Fibroblast of lung (primary cell): ENCODE measurements at regions not wholly inside any gene's neighbourhood (a gene's known extent, or its start where the extent isn't known, plus 50 kb on each side); places are given as distances from the start of the nearest gene placed in this dataset.

ENCODE experiments used
- DNase-seq, 2 donors: peaks; one replicate each; pipeline versions ENCODE4 v3.0.0 to v3.0.0-alpha.2; 2010; ENCODE audit warnings: low read depth in 2 of 2
- H2AFZ ChIP-seq: 2 replicates; pipeline ENCODE4 v1.5.1; 2012; ENCODE audit warnings: low read length, control low read depth, inconsistent platforms
- H3K27ac ChIP-seq: 2 replicates; pipeline ENCODE4 v1.5.1; 2011; ENCODE audit warnings: low read length, control low read depth; ENCODE audit not compliant: insufficient read depth
- H3K27me3 ChIP-seq: 2 replicates; pipeline ENCODE4 v1.5.1; 2011; ENCODE audit warnings: mild to moderate bottlenecking, low read length; ENCODE audit not compliant: control insufficient read depth, insufficient read depth
- H3K36me3 ChIP-seq: 2 replicates; pipeline ENCODE4 v1.5.1; 2011; ENCODE audit warnings: low read length; ENCODE audit not compliant: control insufficient read depth, insufficient read depth
- H3K4me1 ChIP-seq: 2 replicates; pipeline ENCODE4 v1.5.1; 2011; ENCODE audit warnings: low read length; ENCODE audit not compliant: control insufficient read depth, insufficient read depth; ENCODE audit errors: extremely low read depth
- H3K4me2 ChIP-seq: 2 replicates; pipeline ENCODE4 v1.5.1; 2011; ENCODE audit warnings: low read length, control low read depth; ENCODE audit not compliant: insufficient read depth; ENCODE audit errors: extremely low read depth
- H3K4me3 ChIP-seq, 4 experiments: fragments of 200-600 bp in 1 of 4; sonication (generic) in 1 of 4; replicated peaks in 1 of 4; 2 replicates each; pipeline ENCODE4 v1.5.1; 2011 to 2016; ENCODE audit warnings: low read length in 4 of 4, low read depth in 3 of 4, mild to moderate bottlenecking in 3 of 4, control low read depth in 2 of 4, inconsistent platforms in 1 of 4, mixed read lengths in 1 of 4; ENCODE audit not compliant: insufficient read depth in 1 of 4; ENCODE audit errors: control extremely low read depth in 1 of 4
- H3K79me2 ChIP-seq: 2 replicates; pipeline ENCODE4 v1.5.1; 2012; ENCODE audit warnings: mild to moderate bottlenecking, low read length, inconsistent platforms; ENCODE audit not compliant: control insufficient read depth, insufficient read depth
- H3K9ac ChIP-seq: 2 replicates; pipeline ENCODE4 v1.5.1; 2011; ENCODE audit warnings: mild to moderate bottlenecking, low read length, control low read depth; ENCODE audit not compliant: insufficient read depth
- H3K9me3 ChIP-seq: 2 replicates; pipeline ENCODE4 v1.5.1; 2012; ENCODE audit warnings: low read depth, low read length; ENCODE audit not compliant: control insufficient read depth, insufficient read depth
- H4K20me1 ChIP-seq: 2 replicates; pipeline ENCODE4 v1.5.1; 2011; ENCODE audit warnings: low read length; ENCODE audit not compliant: control insufficient read depth, insufficient read depth; ENCODE audit errors: extremely low read depth
- CTCF ChIP-seq, 2 donors: IDR thresholded peaks in 1 of 2; conservative IDR thresholded peaks in 1 of 2; 1 replicate in 1 of 2; 2 replicates in 1 of 2; pipeline ENCODE4 v1.5.1; 2011 to 2012; ENCODE audit warnings: low read length in 2 of 2, control low read depth in 1 of 2, inconsistent platforms in 1 of 2, low read depth in 1 of 2, mild to moderate bottlenecking in 1 of 2
- EZH2 ChIP-seq: IDR thresholded peaks from 2 replicates; pipeline ENCODE4 v1.5.1; 2012; ENCODE audit warnings: low read length, control low read depth, mild to moderate bottlenecking; ENCODE audit errors: missing control alignments

DNA sequence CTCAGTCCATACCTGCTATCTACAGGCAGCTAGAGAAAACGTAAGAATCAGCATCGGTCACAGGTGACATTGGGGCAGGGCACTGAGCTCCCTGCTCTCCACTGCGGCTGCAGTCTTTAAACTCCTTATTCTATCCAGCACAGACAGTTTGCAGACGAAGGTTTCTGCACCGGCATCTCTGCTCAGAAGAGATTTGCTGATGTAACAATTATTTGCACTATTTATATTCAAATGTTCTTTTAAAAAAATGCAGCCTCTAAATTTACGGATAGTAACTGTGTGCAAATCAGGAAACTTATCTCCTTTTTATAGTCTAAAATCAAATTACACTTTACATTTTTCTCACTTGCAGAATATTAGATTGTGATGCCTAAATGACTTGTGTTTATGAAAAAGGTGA lies 671.0 kb downstream of the VRK1 start:
- Histone ChIP-seq H3K36me3 (no peaks in the 10 kb centered on the region), H3K27me3 (no peaks in the 10 kb centered on the region), H4K20me1 (no peaks in the 10 kb centered on the region), H3K9me3 (no peaks in the 10 kb centered on the region), H3K27ac (no peak overlapping the region), H3K9ac (no peak overlapping the region), H2AFZ (no peak overlapping the region), H3K4me3 (no peak overlapping the region), H3K4me1 (no peaks in the 10 kb centered on the region), H3K4me2 (no peak overlapping the region), H3K79me2 (no peaks in the 10 kb centered on the region)
- no peak for DNase-seq
- no peak for TF ChIP-seq CTCF (conservative IDR thresholded peaks at IDR 0.05 in 1 of 2, IDR thresholded peaks at IDR 0.05 in 1 of 2; ENCODE audit: low read depth in 1 of 2, low read length in 2 of 2)
- no peak for TF ChIP-seq EZH2

DNA sequence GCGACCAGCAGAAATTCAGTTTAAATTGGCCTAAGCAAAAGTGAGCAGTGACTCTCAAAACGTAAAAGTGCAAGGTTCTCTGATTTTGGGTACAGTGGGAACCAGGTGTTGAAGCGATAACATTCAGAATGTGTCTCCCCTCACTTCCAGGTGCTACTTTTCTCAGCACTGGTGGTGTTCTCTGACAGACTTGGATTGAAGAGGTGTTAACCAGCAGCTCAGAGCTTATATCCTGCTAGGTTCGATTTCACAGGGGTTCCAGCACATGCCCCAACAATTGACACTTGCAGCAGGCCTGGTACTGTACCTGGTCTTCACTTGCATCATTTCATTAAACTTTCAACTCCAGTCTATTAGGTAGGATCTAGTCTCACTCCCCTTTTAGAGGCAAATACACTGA lies 680.2 kb downstream of the VRK1 start:
- DNase-seq: no peak
- no peak for TF ChIP-seq CTCF (conservative IDR thresholded peaks at IDR 0.05 in 1 of 2, IDR thresholded peaks at IDR 0.05 in 1 of 2; ENCODE audit: low read depth in 1 of 2, low read length in 2 of 2)

DNA sequence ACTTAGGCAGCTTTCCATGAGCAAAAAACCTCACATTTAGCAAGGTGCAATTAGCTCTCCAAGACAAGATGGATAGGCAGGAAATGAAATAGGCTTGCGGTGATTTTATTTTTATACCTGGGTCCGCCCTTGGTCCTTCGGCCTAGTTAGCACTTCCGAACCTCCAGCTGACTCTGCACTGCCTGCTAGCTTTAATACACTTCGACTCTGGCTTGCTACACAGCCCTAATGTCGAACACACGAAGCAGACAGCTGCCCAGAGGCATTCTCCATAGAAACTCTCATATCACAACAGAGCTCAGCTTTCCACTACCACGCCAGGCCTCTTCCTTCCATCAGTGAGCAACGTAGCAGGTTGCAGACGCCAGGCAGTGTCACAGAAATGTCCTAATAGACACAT lies 688.0 kb downstream of the VRK1 start:
- no peak overlapping the region for H2AFZ ChIP-seq
- no peak overlapping the region for H3K27ac ChIP-seq
- H3K79me2 ChIP-seq: no peaks in the 10 kb centered on the region
- no peak for TF ChIP-seq CTCF (conservative IDR thresholded peaks at IDR 0.05 in 1 of 2, IDR thresholded peaks at IDR 0.05 in 1 of 2; ENCODE audit: low read depth in 1 of 2, low read length in 2 of 2)
- TF ChIP-seq EZH2: no peak
- no peak overlapping the region for H3K4me2 ChIP-seq
- H3K36me3 ChIP-seq: no peaks in the 10 kb centered on the region
- no peaks in the 10 kb centered on the region for H4K20me1 ChIP-seq
- no peaks in the 10 kb centered on the region for H3K9me3 ChIP-seq
- H3K9ac ChIP-seq: no peak overlapping the region
- H3K4me3 ChIP-seq: no peak overlapping the region
- DNase-seq: no peak
- no peaks in the 10 kb centered on the region for H3K27me3 ChIP-seq
- H3K4me1 ChIP-seq: no peaks in the 10 kb centered on the region

More for the DNA sequence above, 680.2 kb downstream of the VRK1 start:
- no peaks in the 10 kb centered on the region for H3K27me3 ChIP-seq
- H3K36me3 ChIP-seq: no peaks in the 10 kb centered on the region
- H3K4me1 ChIP-seq: no peaks in the 10 kb centered on the region
- no peak overlapping the region for H3K9ac ChIP-seq
- H4K20me1 ChIP-seq: no peaks in the 10 kb centered on the region
- no peak overlapping the region for H3K4me3 ChIP-seq
- no peak overlapping the region for H3K27ac ChIP-seq
- H3K79me2 ChIP-seq: no peaks in the 10 kb centered on the region
- H2AFZ ChIP-seq: no peak overlapping the region
- no peak overlapping the region for H3K4me2 ChIP-seq
- no peaks in the 10 kb centered on the region for H3K9me3 ChIP-seq
